ENCODE measurements at regions not wholly inside any gene's neighbourhood (a gene's known extent, or its start where the extent isn't known, plus 50 kb on each side); places are given as distances from the start of the nearest gene placed in this dataset.
"Not testable (repeated sequence)": the region's sequence is repeated elsewhere in the genome, so short reads cannot be mapped to it uniquely, and the experiment has no call there.

DNA sequence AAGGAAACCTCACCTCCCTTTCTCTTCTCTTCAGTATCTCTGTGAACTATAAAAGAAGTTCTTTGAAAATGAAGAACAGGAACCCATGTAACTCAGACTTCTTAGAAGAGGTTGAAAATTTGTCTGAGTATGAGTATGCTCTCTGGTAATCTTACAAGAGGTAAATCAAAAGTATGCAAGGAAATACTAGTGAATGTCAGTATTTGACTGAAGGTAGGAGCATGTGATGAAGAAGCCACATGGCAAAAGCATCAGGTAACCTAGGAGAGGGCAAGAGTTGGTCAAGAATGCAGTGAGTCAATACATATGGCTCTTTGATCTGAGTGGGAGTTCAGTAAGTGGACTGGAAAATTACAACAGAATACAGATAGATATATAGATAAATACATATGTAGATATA lies 133.0 kb upstream of the NECTIN3 start:
- TF ChIP-seq, protein P1, sequence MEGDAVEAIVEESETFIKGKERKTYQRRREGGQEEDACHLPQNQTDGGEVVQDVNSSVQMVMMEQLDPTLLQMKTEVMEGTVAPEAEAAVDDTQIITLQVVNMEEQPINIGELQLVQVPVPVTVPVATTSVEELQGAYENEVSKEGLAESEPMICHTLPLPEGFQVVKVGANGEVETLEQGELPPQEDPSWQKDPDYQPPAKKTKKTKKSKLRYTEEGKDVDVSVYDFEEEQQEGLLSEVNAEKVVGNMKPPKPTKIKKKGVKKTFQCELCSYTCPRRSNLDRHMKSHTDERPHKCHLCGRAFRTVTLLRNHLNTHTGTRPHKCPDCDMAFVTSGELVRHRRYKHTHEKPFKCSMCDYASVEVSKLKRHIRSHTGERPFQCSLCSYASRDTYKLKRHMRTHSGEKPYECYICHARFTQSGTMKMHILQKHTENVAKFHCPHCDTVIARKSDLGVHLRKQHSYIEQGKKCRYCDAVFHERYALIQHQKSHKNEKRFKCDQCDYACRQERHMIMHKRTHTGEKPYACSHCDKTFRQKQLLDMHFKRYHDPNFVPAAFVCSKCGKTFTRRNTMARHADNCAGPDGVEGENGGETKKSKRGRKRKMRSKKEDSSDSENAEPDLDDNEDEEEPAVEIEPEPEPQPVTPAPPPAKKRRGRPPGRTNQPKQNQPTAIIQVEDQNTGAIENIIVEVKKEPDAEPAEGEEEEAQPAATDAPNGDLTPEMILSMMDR (conservative IDR thresholded peaks at IDR 0.05), result no peak
- TF ChIP-seq ZFX (IDR thresholded peaks at IDR 0.05), result no peak
- H3K27ac ChIP-seq, result no peak overlapping the region

- TF ChIP-seq, protein P1 (conservative IDR thresholded peaks at IDR 0.05), result no peak
- no peak for TF ChIP-seq ZFX (IDR thresholded peaks at IDR 0.05)
These were observed 131.6 kb upstream of the NECTIN3 start for GRCh38 chr3:110940055-110940454.

GRCh38 chr3:110944782-110945181 lies 126.8 kb upstream of the NECTIN3 start:
- H3K27ac ChIP-seq, result peak overlapping the region; percentile 12
- TF ChIP-seq ZFX (IDR thresholded peaks at IDR 0.05), result no peak
- TF ChIP-seq, protein P1 (conservative IDR thresholded peaks at IDR 0.05), result no peak

More at GRCh38 chr3:110940055-110940454, 131.6 kb upstream of the NECTIN3 start:
- no peak overlapping the region for H3K27ac ChIP-seq

- TF ChIP-seq, protein P1 (conservative IDR thresholded peaks at IDR 0.05), result no peak
- TF ChIP-seq ZFX (IDR thresholded peaks at IDR 0.05), result no peak
- H3K27ac ChIP-seq, result peak overlapping the region; percentile 87
These were observed 124.8 kb upstream of the NECTIN3 start for GRCh38 chr3:110946810-110947209.

GRCh38 chr3:110949194-110949593 lies 122.4 kb upstream of the NECTIN3 start:
- H3K27ac ChIP-seq, result not testable (repeated sequence)

- no peak overlapping the region for H3K27ac ChIP-seq
- TF ChIP-seq ZFX (IDR thresholded peaks at IDR 0.05), result no peak
- TF ChIP-seq, protein P1 (conservative IDR thresholded peaks at IDR 0.05), result no peak
These were observed 116.2 kb upstream of the NECTIN3 start for GRCh38 chr3:110955301-110955880.

- TF ChIP-seq, protein P1 (conservative IDR thresholded peaks at IDR 0.05), result no peak
- TF ChIP-seq ZFX (IDR thresholded peaks at IDR 0.05), result no peak
- no peak overlapping the region for H3K27ac ChIP-seq
These were observed 115.5 kb upstream of the NECTIN3 start for GRCh38 chr3:110956081-110956480.
